ENCODE measurements at regions not wholly inside any gene's neighbourhood (a gene's known extent, or its start where the extent isn't known, plus 50 kb on each side); places are given as distances from the start of the nearest gene placed in this dataset.

GRCh38 chr1:228848406-228848805, 113.1 kb downstream of the RHOU start:
- no peak for DNase-seq (ENCODE audit: low read depth)

GRCh38 chr1:228849011-228849541, 113.8 kb downstream of the RHOU start:
- no peak for DNase-seq (ENCODE audit: low read depth)

GRCh38 chr1:228850141-228851100, 115.1 kb downstream of the RHOU start:
- no peak for DNase-seq (ENCODE audit: low read depth)

- DNase-seq (ENCODE audit: low read depth), result no peak
Observed at GRCh38 chr1:228851193-228851592, 115.9 kb downstream of the RHOU start.

- DNase-seq (ENCODE audit: low read depth), result no peak
Observed at GRCh38 chr1:228851618-228852017, 116.3 kb downstream of the RHOU start.

- DNase-seq (ENCODE audit: low read depth), result no peak
Observed at GRCh38 chr1:228852024-228852423, 116.7 kb downstream of the RHOU start.

- no peak for DNase-seq (ENCODE audit: low read depth)
Observed at GRCh38 chr1:228852511-228853088, 117.3 kb downstream of the RHOU start.

GRCh38 chr1:228853191-228853590, 117.9 kb downstream of the RHOU start:
- DNase-seq (ENCODE audit: low read depth), result no peak

GRCh38 chr1:228853637-228854036, 118.4 kb downstream of the RHOU start:
- no peak for DNase-seq (ENCODE audit: low read depth)

GRCh38 chr1:228854907-228855306, 119.6 kb downstream of the RHOU start:
- DNase-seq (ENCODE audit: low read depth), result no peak

- DNase-seq (ENCODE audit: low read depth), result no peak
Observed at GRCh38 chr1:228857611-228858010, 122.3 kb downstream of the RHOU start.

GRCh38 chr1:228860911-228861831, 125.9 kb downstream of the RHOU start:
- peak; percentile 73 for DNase-seq (ENCODE audit: low read depth)

GRCh38 chr1:228861832-228862180, 126.5 kb downstream of the RHOU start:
- no peak for DNase-seq (ENCODE audit: low read depth)

- no peak for DNase-seq (ENCODE audit: low read depth)
Observed at GRCh38 chr1:228862542-228863505, 127.5 kb downstream of the RHOU start.

GRCh38 chr1:228863776-228864175, 128.5 kb downstream of the RHOU start:
- no peak for DNase-seq (ENCODE audit: low read depth)

- no peak for DNase-seq (ENCODE audit: low read depth)
Observed at GRCh38 chr1:228865627-228866330, 130.5 kb downstream of the RHOU start.

- no peak for DNase-seq (ENCODE audit: low read depth)
Observed at GRCh38 chr1:228866468-228866867, 131.2 kb downstream of the RHOU start.

- no peak for DNase-seq (ENCODE audit: low read depth)
Observed at GRCh38 chr1:228867108-228867950, 132.1 kb downstream of the RHOU start.
